Calu3 (cell line): ENCODE measurements at regions not wholly inside any gene's neighbourhood (a gene's known extent, or its start where the extent isn't known, plus 50 kb on each side); places are given as distances from the start of the nearest gene placed in this dataset.

ENCODE experiments used
- BruUV-seq: library from RNA; stranded (reverse); fragments of 400-500 nt; replicated peaks from 2 replicates; lab custom pipeline; 2021; lab: Mats Ljungman, UMichigan
- CTCF ChIA-PET: fragments of 300-600 bp; sonication (Branson Sonifier 250); formaldehyde crosslinking; loops from one replicate; lab custom pipeline; 2022; ENCODE audit warnings: antibody characterized with exemption; lab: Charles Lee
- DNase-seq: peaks from one replicate; pipeline ENCODE4 v3.0.0; 2022
- H3K27ac Mint-ChIP-seq: one replicate; pipeline ENCODE4 v1.8.0; 2022; ENCODE audit warnings: mixed read lengths; ENCODE audit not compliant: unreplicated experiment
- H3K27me3 Mint-ChIP-seq: one replicate; pipeline ENCODE4 v1.8.0; 2022; ENCODE audit warnings: mixed read lengths; ENCODE audit not compliant: unreplicated experiment
- H3K36me3 Mint-ChIP-seq: one replicate; pipeline ENCODE4 v1.8.0; 2022; ENCODE audit warnings: mild to moderate bottlenecking, moderate library complexity, mixed read lengths; ENCODE audit not compliant: insufficient read depth, unreplicated experiment
- H3K4me1 Mint-ChIP-seq: one replicate; pipeline ENCODE4 v1.8.0; 2022; ENCODE audit warnings: mild to moderate bottlenecking, low read depth, mixed read lengths; ENCODE audit not compliant: unreplicated experiment
- H3K4me3 Mint-ChIP-seq: one replicate; pipeline ENCODE4 v1.8.0; 2022; ENCODE audit warnings: mild to moderate bottlenecking, low read depth, moderate library complexity, mixed read lengths; ENCODE audit not compliant: unreplicated experiment
- H3K9me3 Mint-ChIP-seq: one replicate; pipeline ENCODE4 v1.8.0; 2022; ENCODE audit warnings: low read depth, mixed read lengths; ENCODE audit not compliant: unreplicated experiment
- intact Hi-C: fragments of 100-400 bp; cut with micrococcal nuclease; formaldehyde crosslinking; loops from one replicate; pipeline ENCODE4 v1.10.0; 2022; ENCODE audit not compliant: unreplicated experiment
- TF ChIP-seq, protein P1 (sequence below): fragments of 200-600 bp; IDR thresholded peaks from one replicate; pipeline ENCODE4 v1.8.0; 2022; ENCODE audit warnings: antibody characterized with exemption; ENCODE audit not compliant: unreplicated experiment

DNA sequence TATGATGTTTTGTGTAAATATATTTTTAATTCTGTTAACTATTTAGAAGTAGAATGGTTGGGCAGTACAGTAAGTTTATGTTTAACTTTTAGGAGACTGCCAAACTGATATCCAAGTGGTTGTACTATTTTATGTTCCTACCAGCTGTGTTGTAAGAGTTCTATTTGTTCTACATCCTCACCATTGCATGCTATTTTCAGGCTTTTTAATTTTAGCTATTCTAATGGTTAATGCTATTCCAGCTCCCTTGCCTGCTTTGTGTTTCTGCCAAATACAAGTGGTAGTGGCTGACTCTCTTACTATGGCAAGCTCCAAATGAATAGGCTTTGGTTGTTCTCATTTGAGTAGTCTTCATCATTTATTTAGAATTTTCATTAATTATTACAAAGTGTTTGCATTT, 476.4 kb downstream of the KIF4B start:
- CTCF ChIA-PET = no interaction called here
- no peaks in the 10 kb centered on the region for H3K27me3 Mint-ChIP-seq
- intact Hi-C loops = no loop called here
- peaks cover 14% of the 10 kb centered on the region for H3K9me3 Mint-ChIP-seq
- no peaks in the 10 kb centered on the region for H3K4me1 Mint-ChIP-seq
- H3K27ac Mint-ChIP-seq = no peak overlapping the region
- no peaks in the 10 kb centered on the region for H3K36me3 Mint-ChIP-seq
- no peak overlapping the region for H3K4me3 Mint-ChIP-seq
- TF ChIP-seq, protein P1, sequence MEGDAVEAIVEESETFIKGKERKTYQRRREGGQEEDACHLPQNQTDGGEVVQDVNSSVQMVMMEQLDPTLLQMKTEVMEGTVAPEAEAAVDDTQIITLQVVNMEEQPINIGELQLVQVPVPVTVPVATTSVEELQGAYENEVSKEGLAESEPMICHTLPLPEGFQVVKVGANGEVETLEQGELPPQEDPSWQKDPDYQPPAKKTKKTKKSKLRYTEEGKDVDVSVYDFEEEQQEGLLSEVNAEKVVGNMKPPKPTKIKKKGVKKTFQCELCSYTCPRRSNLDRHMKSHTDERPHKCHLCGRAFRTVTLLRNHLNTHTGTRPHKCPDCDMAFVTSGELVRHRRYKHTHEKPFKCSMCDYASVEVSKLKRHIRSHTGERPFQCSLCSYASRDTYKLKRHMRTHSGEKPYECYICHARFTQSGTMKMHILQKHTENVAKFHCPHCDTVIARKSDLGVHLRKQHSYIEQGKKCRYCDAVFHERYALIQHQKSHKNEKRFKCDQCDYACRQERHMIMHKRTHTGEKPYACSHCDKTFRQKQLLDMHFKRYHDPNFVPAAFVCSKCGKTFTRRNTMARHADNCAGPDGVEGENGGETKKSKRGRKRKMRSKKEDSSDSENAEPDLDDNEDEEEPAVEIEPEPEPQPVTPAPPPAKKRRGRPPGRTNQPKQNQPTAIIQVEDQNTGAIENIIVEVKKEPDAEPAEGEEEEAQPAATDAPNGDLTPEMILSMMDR = no peak
- no TSS peak for BruUV-seq
- no peak for DNase-seq

DNA sequence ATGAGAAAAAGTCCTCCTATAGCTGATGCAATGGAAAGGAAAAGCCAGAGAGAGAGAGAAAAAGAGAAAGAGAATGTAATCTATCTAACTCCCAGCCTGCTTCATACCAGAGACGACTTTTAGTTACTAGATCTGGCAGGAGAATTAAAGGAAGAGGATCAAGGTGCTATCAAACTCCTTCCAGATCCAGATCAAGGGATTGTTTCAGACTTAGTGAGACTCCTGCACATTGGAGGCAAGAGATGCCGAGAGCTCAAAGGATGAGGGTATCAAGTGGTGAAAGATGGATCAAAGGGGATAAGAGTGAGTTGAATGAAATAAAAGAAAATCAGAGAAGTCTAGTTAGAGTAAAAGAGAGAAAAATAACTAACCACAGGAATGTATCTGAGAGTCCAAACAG, 478.6 kb downstream of the KIF4B start:
- no peaks in the 10 kb centered on the region for H3K27me3 Mint-ChIP-seq
- no peaks in the 10 kb centered on the region for H3K36me3 Mint-ChIP-seq
- CTCF ChIA-PET = no interaction called here
- H3K4me1 Mint-ChIP-seq = no peaks in the 10 kb centered on the region
- no TSS peak for BruUV-seq
- TF ChIP-seq, protein P1 = no peak
- no peak overlapping the region for H3K4me3 Mint-ChIP-seq
- H3K27ac Mint-ChIP-seq = no peak overlapping the region
- intact Hi-C loops = no loop called here
- peaks cover 13% of the 10 kb centered on the region for H3K9me3 Mint-ChIP-seq
- DNase-seq = no peak

DNA sequence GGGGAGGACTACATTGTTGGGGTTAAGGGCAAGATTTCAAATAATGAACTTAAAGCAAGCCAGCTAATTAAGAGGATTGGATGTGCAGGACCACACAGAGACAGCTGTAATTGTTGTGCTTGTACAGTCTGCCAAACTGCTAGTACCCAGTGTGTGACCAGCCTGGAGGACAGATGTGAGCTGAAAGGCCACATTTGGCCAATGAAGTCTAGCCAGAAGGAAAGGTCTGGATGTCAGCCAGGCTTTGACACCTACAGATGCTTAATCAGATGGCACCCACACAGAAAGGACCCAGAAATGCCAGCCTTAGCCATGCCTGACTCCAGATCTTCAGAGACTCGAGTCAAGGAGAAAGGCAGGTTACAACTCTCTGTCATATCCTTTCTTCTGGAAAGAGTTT, 491.1 kb downstream of the KIF4B start:
- peaks cover 9% of the 10 kb centered on the region for H3K9me3 Mint-ChIP-seq
- H3K27ac Mint-ChIP-seq = no peak overlapping the region
- no peaks in the 10 kb centered on the region for H3K36me3 Mint-ChIP-seq
- TF ChIP-seq, protein P1 = no peak
- CTCF ChIA-PET = no interaction called here
- no peaks in the 10 kb centered on the region for H3K4me1 Mint-ChIP-seq
- intact Hi-C loops = no loop called here
- no peak overlapping the region for H3K4me3 Mint-ChIP-seq
- DNase-seq = no peak
- no TSS peak for BruUV-seq
- H3K27me3 Mint-ChIP-seq = no peaks in the 10 kb centered on the region

DNA sequence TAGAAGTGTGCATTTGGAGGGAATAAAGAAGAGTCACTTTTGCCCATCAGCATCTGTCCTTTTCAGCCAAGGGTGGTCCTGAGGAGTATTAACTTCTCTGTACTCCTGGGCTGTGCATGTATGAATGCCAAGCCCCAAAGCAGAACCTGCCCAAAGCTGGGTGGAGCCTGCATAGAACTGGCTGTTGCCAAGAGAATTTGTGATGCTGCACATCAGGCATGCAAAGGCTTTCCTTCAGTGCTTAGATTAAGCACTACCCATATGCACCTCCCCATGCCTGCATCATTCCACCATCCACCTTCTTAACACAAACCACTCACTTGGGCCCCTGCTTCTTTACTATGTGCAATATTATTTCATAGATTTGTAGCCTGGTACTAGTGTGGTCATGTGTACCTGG, 493.8 kb downstream of the KIF4B start:
- H3K4me3 Mint-ChIP-seq = no peak overlapping the region

More for the DNA sequence above, 493.8 kb downstream of the KIF4B start:
- peaks cover 15% of the 10 kb centered on the region for H3K9me3 Mint-ChIP-seq
- no peak for DNase-seq
- CTCF ChIA-PET = no interaction called here
- intact Hi-C loops = no loop called here
- TF ChIP-seq, protein P1 = no peak
- no peaks in the 10 kb centered on the region for H3K27me3 Mint-ChIP-seq
- BruUV-seq = no TSS peak
- no peaks in the 10 kb centered on the region for H3K4me1 Mint-ChIP-seq
- no peaks in the 10 kb centered on the region for H3K36me3 Mint-ChIP-seq
- H3K27ac Mint-ChIP-seq = no peak overlapping the region
